Stimulated activated CD4-positive, alpha-beta T cell treated with anti-CD3 and anti-CD28 coated beads, Interleukin-1b, Interleukin-23, amount 100 ng/mL, for 1 hour (primary cell): ENCODE measurements at regions not wholly inside any gene's neighbourhood (a gene's known extent, or its start where the extent isn't known, plus 50 kb on each side); places are given as distances from the start of the nearest gene placed in this dataset.

Experiments used
- DNase-seq, 2 donors: peaks; one replicate each; pipeline ENCODE4 v3.0.0-alpha.2; 2020; ENCODE audit warnings: low read depth in 2 of 2

- DNase-seq: no peak
These were observed 697.3 kb downstream of the TLR4 start for GRCh38 chr9:118401546-118401945.

DNA sequence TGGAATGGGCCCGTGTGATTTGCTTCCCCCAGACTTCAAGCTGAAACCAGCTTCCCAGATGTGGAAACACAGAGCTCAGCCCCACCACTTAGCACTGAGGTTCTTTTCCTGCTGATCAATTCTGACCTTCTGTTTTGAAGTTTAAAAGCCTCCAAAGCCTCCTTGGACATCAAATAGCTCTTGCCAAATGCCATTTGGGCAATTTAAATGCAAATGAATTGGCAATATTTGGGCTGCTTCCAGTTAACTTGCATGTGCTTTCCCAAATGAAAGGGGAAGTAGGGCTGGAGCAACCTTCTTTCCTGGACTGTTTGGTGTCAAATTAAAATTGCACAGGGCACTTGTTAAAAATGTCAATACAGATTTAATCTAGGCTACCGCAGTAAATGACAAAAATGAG is 710.5 kb downstream of the TLR4 start:
- DNase-seq: no peak

GRCh38 chr9:118418887-118419565 is 714.8 kb downstream of the TLR4 start:
- DNase-seq: no peak

- no peak for DNase-seq
These were observed 715.5 kb downstream of the TLR4 start for GRCh38 chr9:118419676-118420075.

- DNase-seq: no peak
These were observed 718.3 kb downstream of the TLR4 start for GRCh38 chr9:118422508-118422907.

GRCh38 chr9:118423021-118423420 is 718.8 kb downstream of the TLR4 start:
- no peak for DNase-seq

GRCh38 chr9:118423721-118424120 is 719.5 kb downstream of the TLR4 start:
- no peak for DNase-seq

GRCh38 chr9:118426772-118427171 is 722.6 kb downstream of the TLR4 start:
- no peak for DNase-seq

DNA sequence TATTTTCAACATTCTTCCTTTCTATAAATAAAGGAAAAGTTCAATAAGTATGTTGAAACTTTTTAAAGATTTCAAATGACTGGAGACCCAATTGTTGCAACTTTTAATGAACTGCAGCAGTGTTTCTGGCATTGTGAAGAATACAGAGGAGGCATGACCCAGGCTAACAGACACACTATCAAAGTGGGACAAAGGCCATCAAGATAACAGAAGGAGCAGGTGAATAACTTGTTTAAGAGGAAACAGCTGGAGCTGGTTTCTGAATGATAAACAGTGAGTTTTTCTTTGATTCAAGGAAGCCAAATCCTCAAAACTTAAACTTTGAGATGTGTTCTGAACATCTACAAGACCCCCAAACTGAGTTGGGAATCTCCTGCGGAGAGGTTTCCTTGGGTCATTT is 734.6 kb downstream of the TLR4 start:
- DNase-seq: no peak

DNA sequence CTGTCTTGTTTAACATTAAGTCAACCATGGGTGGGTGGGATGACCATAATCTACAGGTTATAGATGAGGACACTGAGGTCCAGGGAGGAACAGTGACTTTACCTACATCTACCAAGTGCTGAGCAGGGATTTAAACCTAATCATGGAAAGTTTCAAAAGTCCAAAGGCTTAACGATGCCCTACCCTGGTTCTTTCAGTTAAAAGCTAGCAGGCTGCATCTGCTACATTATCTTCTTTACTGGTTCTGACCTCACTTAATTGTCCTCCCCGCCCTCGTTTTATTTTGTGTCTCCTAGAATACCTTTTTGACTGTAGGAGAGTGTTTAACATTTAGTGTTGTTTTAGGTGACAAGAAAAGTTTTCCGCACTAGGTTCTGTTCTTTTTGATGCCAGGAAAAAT is 735.2 kb downstream of the TLR4 start:
- no peak for DNase-seq

DNA sequence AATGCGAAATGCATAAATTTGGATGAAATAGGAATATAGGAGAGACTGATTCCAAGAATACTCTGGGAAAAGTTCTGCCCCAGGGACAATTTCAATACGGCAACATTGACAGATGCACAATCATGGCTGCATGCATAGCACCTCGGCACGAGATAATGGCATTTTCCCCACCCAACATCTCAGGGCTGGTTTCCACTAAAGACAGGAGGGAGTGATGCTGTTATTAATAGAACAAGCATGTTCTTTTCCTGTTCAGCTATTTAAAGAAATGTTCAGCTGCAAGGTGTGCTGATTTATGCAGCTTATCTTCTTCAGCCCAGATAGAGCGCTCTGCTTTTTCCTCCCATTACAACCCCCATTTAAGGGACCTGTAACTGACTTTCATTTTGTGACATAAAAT is 740.2 kb downstream of the TLR4 start:
- no peak for DNase-seq

DNA sequence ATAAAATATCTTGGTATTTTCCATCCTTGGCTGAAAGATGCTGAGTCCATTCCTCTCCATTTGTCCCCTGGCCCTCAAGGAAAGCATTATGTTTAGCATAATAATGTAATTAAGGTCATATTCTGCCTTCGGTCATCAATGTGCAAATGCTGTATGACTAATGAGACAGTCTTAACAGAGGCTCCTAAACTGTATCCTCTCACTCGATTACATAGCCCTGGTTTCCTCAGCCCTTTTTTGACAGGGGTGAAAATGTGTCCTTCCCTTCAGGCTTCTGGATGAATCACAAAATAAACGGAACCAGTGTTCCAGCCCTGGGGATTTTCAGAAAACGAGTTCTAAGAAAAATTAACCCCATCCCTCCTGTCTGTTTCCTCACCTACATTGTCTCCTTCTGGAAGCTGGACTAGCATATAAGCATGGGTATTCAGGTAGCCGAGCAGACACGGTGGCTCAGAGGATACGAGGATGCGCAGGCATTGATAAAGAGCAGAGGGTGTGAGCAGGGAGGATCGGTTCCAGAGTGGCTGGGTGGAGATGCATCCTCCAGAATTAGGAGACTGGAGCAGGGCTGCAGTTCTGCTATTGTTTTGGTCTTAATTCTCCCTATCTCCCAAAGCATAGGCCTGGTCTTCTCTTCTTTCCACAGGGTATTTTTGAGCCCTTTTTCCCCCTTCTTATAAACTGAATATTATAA is 742.9 kb downstream of the TLR4 start:
- DNase-seq: no peak

DNA sequence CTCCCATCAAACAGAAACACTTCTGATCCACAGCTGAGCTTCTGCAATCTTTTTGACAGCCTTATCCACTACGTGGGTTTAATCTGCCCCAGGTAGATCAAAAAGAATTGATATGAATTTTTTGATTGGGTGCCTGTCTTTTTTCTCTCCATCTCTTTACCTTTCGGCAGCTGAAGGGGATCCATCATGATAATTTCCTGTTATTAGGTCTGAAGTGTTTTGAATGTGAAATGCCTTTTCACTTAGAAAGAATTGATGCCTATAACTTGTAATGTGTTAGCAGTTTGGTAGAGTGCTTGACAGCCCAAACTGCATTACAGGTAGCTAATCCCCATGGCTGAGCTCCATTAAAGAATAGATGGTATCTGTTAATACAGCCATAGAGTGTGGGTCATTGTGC is 745.4 kb downstream of the TLR4 start:
- DNase-seq: no peak

- no peak for DNase-seq
These were observed 751.1 kb downstream of the TLR4 start for GRCh38 chr9:118455259-118455658.

GRCh38 chr9:118455788-118456187 is 751.6 kb downstream of the TLR4 start:
- DNase-seq: no peak

DNA sequence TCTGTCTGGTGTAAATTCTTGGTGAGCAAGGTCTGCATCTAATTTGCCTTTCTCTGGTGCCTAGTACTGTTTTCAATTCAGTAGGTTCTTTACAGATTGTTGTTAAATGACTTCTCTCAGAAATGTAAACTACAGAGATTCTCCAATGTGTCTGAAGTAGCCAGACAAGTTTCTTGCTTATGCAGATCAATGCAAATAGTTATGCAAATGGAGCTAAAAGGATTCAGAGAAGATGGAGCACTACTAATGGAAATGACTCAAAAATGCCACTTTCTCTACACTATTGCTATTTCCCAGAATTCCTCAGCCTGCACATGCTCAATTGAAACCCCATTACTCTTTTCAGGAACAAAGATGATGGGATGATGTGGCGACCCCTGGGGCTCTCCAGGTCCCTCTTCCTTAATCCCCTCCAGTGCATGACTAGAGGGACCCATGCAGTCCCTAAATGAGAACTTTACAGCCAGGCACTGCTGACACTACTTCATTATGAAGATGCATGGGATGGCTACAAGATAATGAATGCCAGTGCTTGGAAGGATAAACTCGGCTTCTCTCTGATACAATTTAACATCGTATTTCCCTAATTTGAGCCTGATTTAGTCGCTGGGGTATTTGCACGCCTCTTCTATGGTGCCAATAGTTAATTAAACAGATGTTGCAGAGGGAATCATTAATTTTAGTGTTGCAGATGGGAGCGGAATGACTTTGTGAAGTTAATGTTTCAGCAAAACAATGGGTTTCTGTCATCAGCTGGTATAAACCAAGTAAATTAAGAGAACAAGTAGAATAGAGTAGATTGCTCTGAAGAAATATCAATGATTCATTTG is 753.2 kb downstream of the TLR4 start:
- DNase-seq: no peak

GRCh38 chr9:118459913-118460312 is 755.7 kb downstream of the TLR4 start:
- no peak for DNase-seq

DNA sequence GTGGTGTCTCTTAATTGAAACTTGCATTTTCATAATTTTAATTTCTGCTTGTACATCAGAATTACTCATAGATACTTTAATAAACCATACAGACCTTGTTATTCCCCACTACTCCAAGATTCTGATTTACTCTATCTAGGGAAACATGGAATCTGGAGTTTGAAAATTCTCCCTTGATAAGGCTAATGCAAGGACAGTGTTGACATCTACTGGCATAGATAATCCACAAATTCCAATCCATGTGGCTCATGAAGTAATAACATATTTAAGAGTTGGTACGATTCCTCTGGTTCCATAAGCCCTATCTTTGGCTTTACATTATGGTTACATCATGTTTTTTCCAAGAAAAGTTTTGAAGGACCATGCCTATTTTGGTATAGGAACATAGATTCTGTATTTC is 759.2 kb downstream of the TLR4 start:
- no peak for DNase-seq

GRCh38 chr9:118473521-118473920 is 769.3 kb downstream of the TLR4 start:
- no peak for DNase-seq

DNA sequence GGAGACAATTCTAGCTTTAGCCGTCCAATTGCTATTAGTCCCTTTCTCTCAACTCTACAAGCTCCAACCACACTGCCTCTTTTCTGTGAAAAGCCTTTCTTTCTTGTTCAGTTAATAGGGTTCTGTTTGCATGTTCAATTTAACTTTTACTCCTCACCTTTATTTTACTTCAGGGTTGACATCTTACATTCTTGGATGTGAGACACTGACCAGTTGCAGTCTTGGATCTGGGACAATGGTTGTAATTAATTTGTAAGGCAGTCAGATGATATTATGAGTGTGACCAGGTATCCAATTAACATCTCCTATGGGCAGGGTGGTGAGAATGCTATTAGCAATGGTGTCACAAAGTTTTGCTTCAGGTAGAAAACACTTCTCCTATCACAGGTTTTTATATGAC is 774.5 kb downstream of the TLR4 start:
- DNase-seq: no peak

GRCh38 chr9:118482306-118482705 is 778.1 kb downstream of the TLR4 start:
- no peak for DNase-seq

- no peak for DNase-seq
These were observed 779.5 kb downstream of the TLR4 start for GRCh38 chr9:118483677-118484076.

- no peak for DNase-seq
These were observed 799.0 kb downstream of the TLR4 start for GRCh38 chr9:118503236-118503635.
